ENCODE measurements at regions not wholly inside any gene's neighbourhood (a gene's known extent, or its start where the extent isn't known, plus 50 kb on each side); places are given as distances from the start of the nearest gene placed in this dataset.

DNA sequence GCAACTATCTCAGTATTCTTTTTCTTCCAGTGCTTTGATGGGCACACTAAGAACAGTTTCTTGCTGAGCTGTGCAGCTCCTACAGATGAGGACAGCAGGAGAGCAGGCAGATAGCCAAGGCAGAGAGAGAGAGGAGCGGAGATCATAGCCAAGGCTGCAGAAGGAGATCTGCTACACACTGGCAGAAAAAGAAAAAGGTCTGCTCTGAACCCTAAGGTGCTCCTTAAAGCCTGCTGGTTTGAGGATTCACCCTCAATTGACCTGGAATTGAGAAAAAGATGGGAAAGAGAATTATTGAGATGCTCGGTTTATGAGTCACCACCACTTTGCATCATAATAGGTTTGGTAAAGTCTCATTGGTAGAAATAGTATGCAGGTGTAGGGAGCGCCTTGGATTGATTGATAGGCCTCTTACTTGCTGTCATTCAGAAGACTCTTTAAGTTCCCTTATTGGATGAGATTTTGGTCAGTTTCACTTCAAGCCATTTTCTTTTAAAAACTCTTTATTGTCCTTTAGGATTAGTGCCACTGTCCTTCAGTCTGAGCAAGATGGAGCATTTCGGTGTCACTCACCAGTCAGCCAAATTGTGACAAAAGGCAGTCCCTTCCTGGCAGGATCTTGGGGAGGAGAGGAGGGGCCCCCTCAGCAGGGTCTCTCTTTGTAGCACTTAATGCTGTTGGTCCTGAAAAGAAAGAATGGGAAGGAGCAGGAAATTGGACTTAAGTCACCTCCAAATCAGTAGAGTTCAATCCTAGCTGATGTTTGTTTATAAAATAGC, 685.0 kb downstream of the ADGRL2 start:
- intact Hi-C loops (cut with DNase I) = no loop called here
- peak; percentile 85 for ATAC-seq (ENCODE audit: poor library complexity)

GRCh38 chr1:82483146-82483545, 682.4 kb downstream of the ADGRL2 start:
- DNase-seq (no peak), ATAC-seq (ENCODE audit: poor library complexity) (no peak)
- intact Hi-C loops (cut with DNase I) = no loop called here

More for the DNA sequence above, 685.0 kb downstream of the ADGRL2 start:
- DNase-seq = peak; percentile 60

- intact Hi-C loops (cut with DNase I) = no loop called here
- ATAC-seq (ENCODE audit: poor library complexity) = no peak
- DNase-seq = no peak
Observed at GRCh38 chr1:82478916-82479315, 678.2 kb downstream of the ADGRL2 start.

DNA sequence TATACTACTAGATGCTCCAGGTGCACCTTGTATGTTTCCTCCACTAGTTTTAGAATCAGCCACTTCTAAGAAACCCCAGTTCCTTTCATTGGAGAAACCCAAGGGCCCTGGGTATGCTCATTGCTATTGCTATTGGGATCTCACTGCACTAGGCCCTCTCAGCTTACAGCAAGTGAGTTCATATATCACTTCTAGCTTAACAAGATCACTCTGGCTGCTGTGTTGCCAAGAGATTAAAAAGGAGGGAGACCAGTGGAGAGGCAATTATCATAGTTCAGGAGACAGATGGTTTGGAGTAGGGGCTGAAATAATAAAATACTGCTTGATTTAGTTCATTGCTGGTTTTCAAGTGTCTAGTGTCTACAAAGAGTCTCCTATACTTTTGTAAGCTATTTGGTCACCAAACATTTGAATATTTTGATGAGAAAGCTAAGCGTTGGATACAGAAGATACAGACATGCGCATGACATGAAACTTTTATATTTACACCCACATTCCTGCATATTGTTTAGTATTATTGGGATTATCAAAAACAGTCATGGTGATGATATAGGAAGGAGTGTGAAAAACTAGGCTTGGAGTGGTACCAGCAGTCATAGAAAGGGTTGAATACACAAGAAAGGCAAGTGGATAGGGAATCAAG, 671.9 kb downstream of the ADGRL2 start:
- intact Hi-C loops (cut with DNase I) = no loop called here
- DNase-seq = no peak
- ATAC-seq (ENCODE audit: poor library complexity) = no peak

DNA sequence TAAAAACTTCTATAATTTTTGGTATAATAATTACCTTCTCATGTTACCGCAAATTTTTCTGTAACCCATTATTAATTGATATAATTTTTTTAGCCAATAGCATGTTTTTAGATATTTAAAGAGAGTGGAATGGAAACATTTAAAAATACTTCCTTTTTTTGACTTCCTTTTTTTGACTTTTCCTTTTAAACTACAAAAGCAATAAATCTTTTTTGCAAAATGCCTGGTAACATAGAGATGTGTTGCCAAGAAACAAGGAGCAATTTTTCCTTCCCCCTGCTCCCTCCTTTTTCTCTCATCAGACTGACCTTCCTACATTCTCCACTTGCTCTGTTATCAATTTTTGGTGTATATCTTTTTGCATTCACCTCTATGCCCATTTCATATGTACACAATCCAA, 666.2 kb downstream of the ADGRL2 start:
- no peak for DNase-seq
- intact Hi-C loops (cut with DNase I) = no loop called here
- no peak for ATAC-seq (ENCODE audit: poor library complexity)

DNA sequence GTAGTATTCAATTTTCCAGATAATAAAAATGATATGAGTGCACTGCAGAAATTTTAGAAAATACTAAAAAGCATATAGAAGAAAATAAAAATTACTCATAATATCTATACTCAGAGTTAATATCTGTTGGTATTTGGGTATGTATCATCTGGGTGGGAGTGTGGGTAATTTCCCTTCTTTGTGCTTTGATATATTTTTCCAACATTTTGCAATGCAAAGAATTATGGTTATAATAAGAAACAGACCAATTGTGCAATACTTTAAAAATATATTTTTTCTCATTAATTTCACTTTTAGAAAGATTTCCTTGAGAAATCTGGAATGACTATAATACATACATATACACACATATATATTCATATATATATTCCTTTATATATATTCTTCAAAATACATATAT, 665.7 kb downstream of the ADGRL2 start:
- ATAC-seq (ENCODE audit: poor library complexity) = no peak
- intact Hi-C loops (cut with DNase I) = no loop called here
- DNase-seq = no peak

DNA sequence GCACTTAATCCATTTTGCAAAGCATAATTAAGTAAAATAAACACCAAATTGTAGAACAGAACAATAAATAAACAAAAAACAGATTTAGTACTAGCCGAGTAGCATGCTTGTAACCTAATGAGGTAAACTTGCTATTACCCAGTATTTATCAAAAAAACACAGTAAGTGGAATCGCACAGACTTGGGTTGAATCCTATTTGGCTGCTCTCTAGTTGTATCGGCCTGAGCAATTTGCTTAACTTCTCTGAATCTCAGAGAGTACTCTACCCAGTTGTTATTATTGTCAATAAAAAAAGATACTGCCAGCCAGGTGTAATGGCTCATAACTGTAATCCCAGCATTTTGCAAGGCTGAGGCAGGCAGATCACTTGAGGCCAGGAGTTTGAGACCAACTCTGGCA, 664.3 kb downstream of the ADGRL2 start:
- intact Hi-C loops (cut with DNase I) = no loop called here
- peak; percentile 27 for ATAC-seq (ENCODE audit: poor library complexity)

GRCh38 chr1:82464362-82465001, 663.7 kb downstream of the ADGRL2 start:
- peak; percentile 55 for ATAC-seq (ENCODE audit: poor library complexity)
- peak; percentile 42 for DNase-seq
- intact Hi-C loops (cut with DNase I) = no loop called here

More for the DNA sequence above, 664.3 kb downstream of the ADGRL2 start:
- no peak for DNase-seq

DNA sequence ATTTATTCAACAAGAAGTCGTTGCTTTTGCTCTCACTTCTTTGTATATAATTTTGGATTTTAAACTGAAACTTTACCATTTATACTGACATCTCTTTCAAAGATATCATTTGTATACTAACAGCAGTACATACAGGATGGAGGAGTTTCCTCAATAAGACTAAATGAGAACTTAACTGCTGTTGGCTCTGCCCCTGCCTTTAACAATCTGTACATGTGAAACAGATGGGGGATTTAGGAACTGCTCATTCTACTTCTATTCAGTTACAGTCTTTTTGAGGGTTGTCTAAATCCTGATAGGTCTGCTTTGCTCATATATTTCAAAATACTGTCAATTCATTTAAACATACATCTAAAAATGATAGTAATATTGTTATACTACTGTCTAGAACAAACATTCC, 663.2 kb downstream of the ADGRL2 start:
- ATAC-seq (ENCODE audit: poor library complexity) = no peak
- no peak for DNase-seq
- intact Hi-C loops (cut with DNase I) = no loop called here

DNA sequence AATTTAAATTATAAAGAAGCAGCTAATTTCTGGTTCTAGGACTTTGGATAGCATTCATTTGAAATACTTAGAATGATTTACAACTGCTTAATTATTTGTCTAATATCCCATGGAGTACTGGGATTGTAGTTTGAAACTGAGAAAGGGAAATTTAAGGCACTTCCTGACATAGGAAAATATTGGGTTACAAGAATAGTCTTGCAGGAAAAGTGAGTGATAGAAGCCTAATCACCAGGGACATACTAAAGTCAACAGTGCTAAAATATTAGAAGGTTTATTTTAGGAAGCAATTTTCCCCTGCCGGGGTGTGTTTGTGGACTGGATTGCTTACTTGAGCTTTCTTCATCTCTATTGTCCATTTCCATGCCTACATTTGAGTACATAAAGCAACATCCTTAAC, 661.6 kb downstream of the ADGRL2 start:
- ATAC-seq (ENCODE audit: poor library complexity) (no peak), DNase-seq (no peak)
- intact Hi-C loops (cut with DNase I) = no loop called here

DNA sequence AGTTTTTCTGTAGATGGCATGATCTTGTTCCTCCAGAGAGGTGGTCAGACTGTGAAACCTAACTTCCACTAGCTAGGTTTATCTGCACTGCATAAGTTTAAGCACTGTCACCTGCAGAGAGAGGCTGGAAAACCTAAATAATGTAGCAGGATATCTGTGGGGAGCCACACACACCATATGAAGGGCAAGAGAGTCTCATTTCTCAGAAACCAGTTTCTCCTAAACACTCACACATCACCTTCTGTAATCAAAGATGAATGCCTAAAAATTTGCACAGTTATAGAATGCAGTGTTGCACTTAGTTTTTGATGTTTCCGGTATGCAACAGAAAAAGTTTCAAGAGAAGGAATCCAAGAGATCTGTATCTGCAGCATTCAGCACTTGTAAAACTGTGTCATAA, 654.6 kb downstream of the ADGRL2 start:
- intact Hi-C loops (cut with DNase I) = no loop called here
- no peak for ATAC-seq (ENCODE audit: poor library complexity)
- DNase-seq = no peak

DNA sequence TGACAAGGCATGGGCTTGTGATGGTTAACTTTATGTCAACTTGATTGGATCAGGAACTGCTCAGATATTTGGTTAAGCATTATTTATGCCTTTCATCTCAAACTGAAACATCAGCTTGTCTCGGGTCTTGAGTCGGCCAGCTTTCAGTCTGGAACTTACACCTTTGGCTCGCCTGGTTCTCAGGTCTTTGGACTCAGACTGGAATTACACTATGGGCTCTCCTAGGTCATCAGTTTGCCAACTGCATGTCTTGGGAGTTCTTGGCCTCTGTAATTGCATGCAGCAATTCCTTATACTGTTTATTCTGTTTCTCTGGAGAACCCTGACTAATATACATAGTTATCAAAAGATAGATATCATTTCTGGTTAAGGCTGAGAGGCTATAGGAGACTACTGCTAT, 653.7 kb downstream of the ADGRL2 start:
- ATAC-seq (ENCODE audit: poor library complexity) (no peak), DNase-seq (no peak)
- intact Hi-C loops (cut with DNase I) = no loop called here

- no peak for ATAC-seq (ENCODE audit: poor library complexity)
- DNase-seq = no peak
- intact Hi-C loops (cut with DNase I) = no loop called here
Observed at GRCh38 chr1:82453511-82454185, 652.9 kb downstream of the ADGRL2 start.

DNA sequence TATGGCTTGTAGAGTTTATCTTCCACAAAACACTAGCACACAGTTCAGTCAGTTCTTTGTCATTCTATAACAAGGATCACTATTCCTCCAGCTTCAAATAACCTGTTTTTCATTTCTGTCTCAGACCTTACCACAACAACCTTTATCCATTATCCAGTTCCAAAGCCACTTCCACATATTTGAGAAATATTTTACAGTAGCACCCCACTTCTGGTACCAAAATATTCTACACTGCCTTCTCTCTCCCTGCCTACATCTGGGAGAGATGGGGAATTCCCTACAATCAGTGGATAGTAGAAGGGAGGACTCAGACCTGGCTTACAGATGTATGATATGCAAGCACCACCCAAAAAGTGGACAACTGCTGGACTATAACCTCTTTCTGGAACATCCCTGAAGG, 651.4 kb downstream of the ADGRL2 start:
- intact Hi-C loops (cut with DNase I) = no loop called here
- ATAC-seq (ENCODE audit: poor library complexity) = no peak
- DNase-seq = no peak

GRCh38 chr1:82451191-82451590, 650.5 kb downstream of the ADGRL2 start:
- intact Hi-C loops (cut with DNase I) = no loop called here
- DNase-seq = no peak
- ATAC-seq (ENCODE audit: poor library complexity) = no peak

DNA sequence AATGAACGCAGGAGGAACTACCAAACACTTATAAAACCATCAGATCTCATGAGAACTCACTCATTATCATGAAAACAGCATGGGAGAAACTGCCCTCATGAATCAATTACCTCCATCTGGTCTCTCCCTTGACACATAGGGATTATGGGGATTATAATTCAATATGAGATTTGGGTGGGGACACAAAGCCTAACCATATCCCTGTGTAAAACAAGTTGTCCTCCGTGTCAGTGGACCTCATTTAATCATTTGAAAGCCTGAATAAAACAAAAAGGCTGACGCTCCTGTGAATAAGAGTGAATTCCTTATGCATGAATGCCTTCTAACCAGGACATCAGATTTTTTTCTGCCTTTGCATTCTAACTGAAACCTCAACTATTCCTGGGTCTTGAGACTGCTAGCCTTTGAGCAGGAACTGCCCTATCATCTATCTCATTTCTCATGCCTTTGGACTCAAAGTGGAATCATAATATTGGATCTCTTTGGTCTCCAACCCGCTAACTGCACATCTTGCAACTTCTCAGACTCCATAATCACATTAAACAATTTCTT, 648.8 kb downstream of the ADGRL2 start:
- intact Hi-C loops (cut with DNase I) = no loop called here
- ATAC-seq (ENCODE audit: poor library complexity) = no peak
- DNase-seq = no peak

DNA sequence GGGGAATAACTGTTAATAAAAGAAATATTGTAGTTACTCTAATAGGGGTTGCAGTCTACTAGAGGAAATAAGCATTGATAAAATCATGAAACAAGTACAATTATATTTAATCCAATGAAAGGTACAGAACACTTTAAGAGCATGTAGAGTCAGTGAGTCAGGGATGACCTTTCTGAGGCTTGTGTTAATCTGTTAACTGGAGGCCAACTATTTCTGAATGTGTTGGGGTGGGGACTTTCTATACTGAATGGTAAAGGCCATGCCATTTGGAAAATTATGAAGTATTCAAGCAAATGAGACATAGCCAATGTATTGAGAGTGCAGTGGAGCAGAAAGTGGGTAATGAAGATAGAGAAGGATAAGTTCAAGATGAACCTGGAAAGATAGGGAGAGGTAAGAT, 646.2 kb downstream of the ADGRL2 start:
- DNase-seq (no peak), ATAC-seq (ENCODE audit: poor library complexity) (no peak)
- intact Hi-C loops (cut with DNase I) = no loop called here

DNA sequence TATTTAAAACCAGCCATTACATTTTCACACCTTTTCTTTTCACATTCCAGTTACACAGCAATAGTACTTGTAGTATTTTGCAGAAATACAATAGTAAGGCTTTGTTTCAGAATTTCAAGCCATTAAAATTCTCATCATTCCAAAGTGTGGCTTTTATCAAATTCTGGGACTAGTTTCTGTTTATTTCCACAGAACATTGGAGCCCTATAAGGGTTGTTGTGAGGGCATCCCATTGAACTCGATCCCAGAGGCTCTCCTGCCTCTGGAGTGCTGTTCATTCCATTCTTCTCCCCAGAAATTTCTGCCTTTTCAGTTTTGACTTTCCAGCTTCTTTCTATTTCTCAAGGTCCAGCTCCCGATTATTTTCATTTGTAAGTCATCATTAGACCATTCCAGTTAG, 645.5 kb downstream of the ADGRL2 start:
- DNase-seq (no peak), ATAC-seq (ENCODE audit: poor library complexity) (no peak)
- intact Hi-C loops (cut with DNase I) = no loop called here

DNA sequence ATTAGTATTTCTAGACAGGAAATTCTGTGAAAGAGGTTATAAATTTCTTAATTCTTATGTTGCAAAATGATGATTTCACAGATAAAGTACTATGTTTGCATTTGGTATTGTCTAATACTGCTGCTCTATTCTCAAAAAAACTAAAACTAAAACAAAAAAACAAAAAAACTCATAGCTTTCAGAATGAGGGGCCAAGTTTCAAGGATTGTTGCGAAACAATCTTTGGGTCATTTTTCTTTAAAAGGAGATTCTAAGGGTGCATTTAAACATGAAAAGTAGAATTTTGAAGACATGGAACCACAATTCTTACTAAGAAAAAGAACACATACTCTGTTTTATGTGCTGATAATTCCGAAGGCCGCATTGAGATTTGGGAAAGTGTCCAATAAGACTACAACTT, 645.1 kb downstream of the ADGRL2 start:
- intact Hi-C loops (cut with DNase I) = no loop called here
- DNase-seq = no peak
- ATAC-seq (ENCODE audit: poor library complexity) = no peak
